AG04449 (cell line): ENCODE measurements at regions not wholly inside any gene's neighbourhood (a gene's known extent, or its start where the extent isn't known, plus 50 kb on each side); places are given as distances from the start of the nearest gene placed in this dataset.

Experiments
- CTCF ChIA-PET: fragments of 350-600 bp; formaldehyde crosslinking; extraction: SDS; loops from one replicate; lab custom pipeline; 2021; ENCODE audit warnings: antibody characterized with exemption; lab: Yijun Ruan, JAX
- POLR2A ChIA-PET: fragments of 400-600, 350-600 bp; formaldehyde crosslinking; extraction: SDS; loops from one replicate; lab custom pipeline; 2020; ENCODE audit warnings: antibody characterized with exemption, inconsistent platforms; lab: Yijun Ruan, JAX
- DNase-seq: peaks from one replicate; pipeline ENCODE4 v3.0.0-alpha.2; 2010; ENCODE audit warnings: low read depth, low spot score
- H3K4me3 ChIP-seq: 2 replicates; pipeline ENCODE4 v1.5.1; 2011; ENCODE audit warnings: low read depth, mild to moderate bottlenecking, control low read depth, low read length
- CTCF ChIP-seq: IDR thresholded peaks from one replicate; pipeline ENCODE4 v1.5.1; 2011; ENCODE audit warnings: mild to moderate bottlenecking, moderate library complexity, low read length, control low read depth, inconsistent platforms; ENCODE audit not compliant: insufficient read depth; ENCODE audit errors: missing control alignments

- ChIA-PET CTCF (no interaction called here), POLR2A (no interaction called here)
- no peak for DNase-seq
- no peak for TF ChIP-seq CTCF
- H3K4me3 ChIP-seq = no peak overlapping the region
These were observed 369.1 kb upstream of the SLITRK5 start for GRCh38 chr13:87302034-87302433.

- ChIA-PET CTCF (no interaction called here), POLR2A (no interaction called here)
- no peak for DNase-seq
- no peak for TF ChIP-seq CTCF
- H3K4me3 ChIP-seq = no peak overlapping the region
These were observed 368.2 kb upstream of the SLITRK5 start for GRCh38 chr13:87302931-87303330.

- H3K4me3 ChIP-seq = no peak overlapping the region
- CTCF ChIA-PET = no interaction called here
- DNase-seq = no peak
- POLR2A ChIA-PET = no interaction called here
- no peak for TF ChIP-seq CTCF
These were observed 360.0 kb upstream of the SLITRK5 start for GRCh38 chr13:87311165-87311564.

GRCh38 chr13:87314822-87315221 lies 356.3 kb upstream of the SLITRK5 start:
- no peak for DNase-seq
- no peak overlapping the region for H3K4me3 ChIP-seq
- TF ChIP-seq CTCF = no peak
- ChIA-PET CTCF (no interaction called here), POLR2A (no interaction called here)

- no peak for DNase-seq
- no peak overlapping the region for H3K4me3 ChIP-seq
- TF ChIP-seq CTCF = no peak
- ChIA-PET POLR2A (no interaction called here), CTCF (no interaction called here)
These were observed 348.8 kb upstream of the SLITRK5 start for GRCh38 chr13:87322386-87322785.

- CTCF ChIA-PET = no interaction called here
- POLR2A ChIA-PET = no interaction called here
- no peak for DNase-seq
- TF ChIP-seq CTCF = no peak
- H3K4me3 ChIP-seq = no peak overlapping the region
These were observed 346.6 kb upstream of the SLITRK5 start for GRCh38 chr13:87324558-87324957.
